Ovary (tissue), 7 donors: ENCODE measurements at regions not wholly inside any gene's neighbourhood (a gene's known extent, or its start where the extent isn't known, plus 50 kb on each side); places are given as distances from the start of the nearest gene placed in this dataset.

ENCODE experiments used
- DNase-seq, 5 donors: peaks; one replicate each; pipeline ENCODE4 v3.0.0-alpha.2; 2019 to 2020
- H3K27ac ChIP-seq, 2 donors: fragments of 200-600 bp; one replicate each; pipeline versions ENCODE4 v1.5.1 to v1.8.0; 2019 to 2022
- H3K27me3 ChIP-seq: fragments of 200-600 bp; one replicate; pipeline ENCODE4 v1.8.0; 2022
- H3K36me3 ChIP-seq: fragments of 200-600 bp; sonication (generic); one replicate; pipeline ENCODE4 v1.5.1; 2019
- H3K4me1 ChIP-seq: one replicate; pipeline ENCODE4 v1.8.1; 2013; ENCODE audit warnings: mild to moderate bottlenecking, moderate library complexity; ENCODE audit not compliant: insufficient read depth
- H3K4me3 ChIP-seq: fragments of 200-600 bp; sonication (generic); one replicate; pipeline ENCODE4 v1.5.1; 2017
- H3K9me3 ChIP-seq, 2 donors: fragments of 200-600 bp in 1 of 2; sonication (generic) in 1 of 2; one replicate each; pipeline versions ENCODE4 v1.5.1 to v1.8.1; 2013 to 2019; ENCODE audit warnings: mild to moderate bottlenecking in 1 of 2, moderate library complexity in 1 of 2
- EP300 ChIP-seq: sonication (generic); formaldehyde crosslinking; IDR thresholded peaks from one replicate; pipeline ENCODE4 v1.6.1; 2017; ENCODE audit warnings: antibody characterized with exemption
- POLR2A ChIP-seq: fragments of 450-650 bp; IDR thresholded peaks from one replicate; pipeline ENCODE4 v1.6.1; 2017; ENCODE audit warnings: antibody characterized with exemption, mild to moderate bottlenecking, moderate library complexity
- WGBS, 3 donors: extraction: QIAGEN DNeasy Blood & Tissue Kit in 1 of 3; methylation state at CpG; one replicate each; pipeline versions ENCODE4 v1.1.5 to v1.1.7; 2013 to 2017; 5-methylcytosine and 5-hydroxymethylcytosine counted together
- intact Hi-C, 4 donors: fragments of 100-400 bp; cut with DNase I; formaldehyde crosslinking; loops; one replicate each; pipeline versions ENCODE4 v1.11.0 to v1.15.1; 2022 to 2023
- TF ChIP-seq, protein P1 (sequence below), 3 donors: fragments of 450-650 bp in 2 of 3; fragments of 200-600 bp in 1 of 3; IDR thresholded peaks; one replicate each; pipeline versions ENCODE4 v1.5.1 to v1.8.0; 2016 to 2022; ENCODE audit warnings: antibody characterized with exemption in 3 of 3, mild to moderate bottlenecking in 1 of 3
- donor health status: DM: no; HTN: no; CAD: no; lungs with moderate emphysema.
- donor health status: DM: no; HTN: no; CAD: no.
- donor health status: Bipolar disorder and iron deficiency.
- donor health status: DM: no; HTN: no; CAD: no.
- donor health status: DM: yes; HTN: yes; CAD: no.

DNA sequence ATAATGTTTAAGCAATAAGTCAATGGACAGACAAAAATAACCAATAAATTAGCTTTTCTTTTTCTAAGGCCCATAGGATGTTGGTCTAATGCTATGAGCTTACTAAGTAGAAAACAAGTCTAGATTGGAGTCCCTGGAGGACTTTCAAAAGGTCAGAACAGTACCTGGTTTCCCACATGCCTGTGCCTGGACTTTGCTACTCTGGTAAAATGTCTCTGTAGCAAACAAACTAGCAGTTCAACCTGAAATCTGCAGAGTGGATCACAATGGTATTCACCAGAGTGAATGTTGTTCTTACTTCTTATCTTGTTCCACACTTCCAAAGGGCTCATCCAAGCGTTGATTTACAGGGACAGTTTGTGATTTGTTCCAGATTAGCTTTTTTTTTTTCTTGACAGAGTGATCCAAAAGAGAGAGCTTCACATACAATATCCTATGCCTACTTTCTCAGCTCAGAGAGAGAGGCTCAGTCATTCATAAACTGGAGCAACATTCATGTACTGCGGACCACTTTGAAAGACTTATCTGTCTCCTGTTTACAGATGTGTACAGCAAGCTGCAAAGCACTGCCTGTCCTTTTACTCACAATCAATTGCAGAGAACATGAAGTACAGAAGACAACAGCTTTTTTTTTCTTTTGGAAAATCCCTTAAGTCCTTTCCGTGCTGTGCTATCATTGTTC is 466.1 kb downstream of the SPATA31D1 start:
- no peaks in the 10 kb centered on the region for H3K36me3 ChIP-seq
- no peaks in the 10 kb centered on the region for H3K4me1 ChIP-seq
- intact Hi-C loops: no loop called here
- TF ChIP-seq, protein P1, sequence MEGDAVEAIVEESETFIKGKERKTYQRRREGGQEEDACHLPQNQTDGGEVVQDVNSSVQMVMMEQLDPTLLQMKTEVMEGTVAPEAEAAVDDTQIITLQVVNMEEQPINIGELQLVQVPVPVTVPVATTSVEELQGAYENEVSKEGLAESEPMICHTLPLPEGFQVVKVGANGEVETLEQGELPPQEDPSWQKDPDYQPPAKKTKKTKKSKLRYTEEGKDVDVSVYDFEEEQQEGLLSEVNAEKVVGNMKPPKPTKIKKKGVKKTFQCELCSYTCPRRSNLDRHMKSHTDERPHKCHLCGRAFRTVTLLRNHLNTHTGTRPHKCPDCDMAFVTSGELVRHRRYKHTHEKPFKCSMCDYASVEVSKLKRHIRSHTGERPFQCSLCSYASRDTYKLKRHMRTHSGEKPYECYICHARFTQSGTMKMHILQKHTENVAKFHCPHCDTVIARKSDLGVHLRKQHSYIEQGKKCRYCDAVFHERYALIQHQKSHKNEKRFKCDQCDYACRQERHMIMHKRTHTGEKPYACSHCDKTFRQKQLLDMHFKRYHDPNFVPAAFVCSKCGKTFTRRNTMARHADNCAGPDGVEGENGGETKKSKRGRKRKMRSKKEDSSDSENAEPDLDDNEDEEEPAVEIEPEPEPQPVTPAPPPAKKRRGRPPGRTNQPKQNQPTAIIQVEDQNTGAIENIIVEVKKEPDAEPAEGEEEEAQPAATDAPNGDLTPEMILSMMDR (IDR thresholded peaks at IDR 0.05): no peak
- TF ChIP-seq EP300 (no peak), POLR2A (no peak)
- no peaks in the 10 kb centered on the region for H3K27me3 ChIP-seq
- H3K4me3 ChIP-seq: no peak overlapping the region
- 39 to 45% (median 43%) methylated on average over 3 of the region's 3 CpGs for WGBS, 3 donors
- no peaks in the 10 kb centered on the region for H3K9me3 ChIP-seq
- DNase-seq: no peak
- H3K27ac ChIP-seq: no peak overlapping the region

DNA sequence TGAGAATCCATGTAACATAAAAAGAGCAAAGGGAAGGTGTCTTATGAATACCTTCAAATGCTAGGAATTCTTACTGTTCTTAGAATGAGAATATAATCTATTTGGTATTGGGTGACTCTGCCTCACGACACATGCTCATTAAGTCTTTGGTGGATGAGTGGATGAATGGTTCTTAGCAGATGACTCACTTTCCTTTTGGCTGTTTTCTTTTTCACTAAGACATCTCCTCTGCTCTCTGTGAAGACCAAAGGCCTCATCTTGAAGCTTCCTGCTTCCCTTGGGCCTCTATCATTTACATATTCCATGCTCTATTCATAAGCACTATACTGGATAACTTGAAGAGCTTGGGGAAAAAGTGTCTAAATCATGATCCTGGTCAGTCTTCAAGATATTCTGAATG is 468.1 kb downstream of the SPATA31D1 start:
- Histone ChIP-seq H3K9me3 (no peaks in the 10 kb centered on the region), H3K36me3 (no peaks in the 10 kb centered on the region), H3K27ac (no peak overlapping the region), H3K27me3 (no peaks in the 10 kb centered on the region), H3K4me3 (no peak overlapping the region), H3K4me1 (no peaks in the 10 kb centered on the region)
- DNase-seq: no peak
- intact Hi-C loops: no loop called here
- WGBS, 3 donors: 87 to 100% (median 97%) methylated on average over 1 of the region's 1 CpG
- no peak for TF ChIP-seq EP300
- TF ChIP-seq, protein P1 (IDR thresholded peaks at IDR 0.05): no peak
- TF ChIP-seq POLR2A: no peak

DNA sequence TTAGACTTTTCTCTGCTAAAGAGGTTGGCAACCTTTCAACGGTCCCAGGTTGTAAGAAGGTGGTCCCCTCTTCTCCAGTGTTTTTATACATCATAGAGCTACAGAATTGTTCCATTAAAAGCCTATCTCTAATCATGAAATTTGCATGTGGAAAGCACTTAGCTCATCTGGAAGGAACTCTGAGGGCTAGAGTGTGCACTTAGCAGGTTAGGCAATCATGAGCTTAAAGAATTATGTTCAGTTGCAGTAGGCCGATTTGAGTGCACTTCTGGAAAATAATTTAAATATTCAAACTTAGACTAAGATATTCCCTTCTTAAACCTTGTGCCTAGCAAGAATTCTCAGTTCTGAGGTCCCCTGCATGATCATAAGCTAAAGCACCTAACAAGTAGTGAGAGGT is 468.7 kb downstream of the SPATA31D1 start:
- no peaks in the 10 kb centered on the region for H3K4me1 ChIP-seq
- 61 to 87% (median 74%) methylated on average over 2 of the region's 2 CpGs for WGBS, 3 donors
- H3K27ac ChIP-seq: no peak overlapping the region
- no peak overlapping the region for H3K4me3 ChIP-seq
- no peaks in the 10 kb centered on the region for H3K9me3 ChIP-seq
- intact Hi-C loops: no loop called here
- DNase-seq: no peak
- TF ChIP-seq, protein P1 (IDR thresholded peaks at IDR 0.05): no peak
- TF ChIP-seq POLR2A (no peak), EP300 (no peak)
- no peaks in the 10 kb centered on the region for H3K36me3 ChIP-seq
- no peaks in the 10 kb centered on the region for H3K27me3 ChIP-seq

DNA sequence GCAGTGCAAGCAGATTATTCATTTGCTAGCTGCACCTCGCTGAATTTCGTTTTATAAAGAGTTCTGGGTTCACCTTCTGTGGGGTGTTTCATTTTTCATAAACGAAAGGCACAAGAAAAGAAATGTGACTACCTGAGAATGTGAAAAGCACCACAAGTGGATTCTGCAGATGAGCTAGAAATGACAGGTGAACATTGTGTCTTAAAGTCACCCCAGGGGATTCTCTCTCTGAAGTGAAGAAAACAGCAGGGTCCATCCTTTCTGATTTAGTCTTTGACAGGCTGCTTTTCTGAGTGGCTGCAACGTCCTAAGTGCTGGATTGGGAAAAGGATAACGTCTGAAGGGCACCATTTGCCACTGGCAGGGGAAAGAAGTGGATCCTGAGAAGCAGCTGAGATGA is 469.3 kb downstream of the SPATA31D1 start:
- intact Hi-C loops: no loop called here
- no peak for TF ChIP-seq EP300
- TF ChIP-seq, protein P1 (IDR thresholded peaks at IDR 0.05): no peak
- no peak for TF ChIP-seq POLR2A
- no peak overlapping the region for H3K27ac ChIP-seq
- H3K36me3 ChIP-seq: no peaks in the 10 kb centered on the region
- 68 to 79% (median 74%) methylated on average over 5 of the region's 5 CpGs for WGBS, 3 donors
- H3K4me1 ChIP-seq: no peaks in the 10 kb centered on the region
- no peak for DNase-seq
- H3K9me3 ChIP-seq: no peaks in the 10 kb centered on the region
- no peaks in the 10 kb centered on the region for H3K27me3 ChIP-seq
- no peak overlapping the region for H3K4me3 ChIP-seq
